ENCODE measurements at regions not wholly inside any gene's neighbourhood (a gene's known extent, or its start where the extent isn't known, plus 50 kb on each side); places are given as distances from the start of the nearest gene placed in this dataset.

GRCh38 chr3:102078854-102079808, 229.8 kb downstream of the NFKBIZ start:
- peak overlapping the region in 4 of 7 donors; percentile 41 to 78 (median 58) for H3K27ac Mint-ChIP-seq
- peak overlapping the region; percentile 47 for H3K9ac ChIP-seq (ENCODE audit: insufficient read depth, low read length, poor library complexity, severe bottlenecking)
- H3K36me3 Mint-ChIP-seq: no peaks in the 10 kb centered on the region
- peaks cover 0 to 2% (median 0%) of the 10 kb centered on the region in 7 donors for H3K9me3 Mint-ChIP-seq
- H2AFZ ChIP-seq (ENCODE audit: insufficient read depth, low read depth, low read length, poor library complexity, severe bottlenecking): peak overlapping the region; percentile 80
- H3K4me3 ChIP-seq (replicated peaks in 1 of 3; ENCODE audit: low read depth in 2 of 3, low read length in 3 of 3): peak overlapping the region in 2 of 3 experiments; percentile 27 to 59
- no peaks in the 10 kb centered on the region for H4K20me1 ChIP-seq (ENCODE audit: insufficient read depth, low read length)
- H3K27me3 Mint-ChIP-seq (ENCODE audit: low read depth in 3 of 3): peaks cover 0 to 3% (median 2%) of the 10 kb centered on the region in 3 donors
- no peaks in the 10 kb centered on the region for H3K36me3 ChIP-seq (replicated peaks in 1 of 2; ENCODE audit: control insufficient read depth in 1 of 2, insufficient read depth in 2 of 2, low read length in 2 of 2)
- H3K27me3 ChIP-seq (ENCODE audit: control insufficient read depth in 2 of 2, insufficient read depth in 2 of 2, low read length in 2 of 2): no peaks in the 10 kb centered on the region
- TF ChIP-seq CTCF (IDR thresholded peaks at IDR 0.05): no peak
- DNase-seq: no peak
- H3K4me2 ChIP-seq (replicated peaks; ENCODE audit: extremely low read depth, low read length, poor library complexity, severe bottlenecking): peak overlapping the region; percentile 63
- peaks cover 19% of the 10 kb centered on the region for H3K4me1 Mint-ChIP-seq
- H3K27ac ChIP-seq (ENCODE audit: low read depth in 1 of 2, low read length in 2 of 2): peak overlapping the region in 1 of 2 donors; percentile 63
- peak overlapping the region; percentile 25 to 77 for H3K4me3 Mint-ChIP-seq
- H3K9me3 ChIP-seq (replicated peaks in 1 of 2; ENCODE audit: control insufficient read depth in 1 of 2, insufficient read depth in 1 of 2, low read length in 2 of 2): no peaks in the 10 kb centered on the region
- no peaks in the 10 kb centered on the region for H3K79me2 ChIP-seq (ENCODE audit: insufficient read depth, low read length)
- 0% methylated on average over 3 of the region's 8 CpGs for WGBS (ENCODE audit: insufficient coverage)
- intact Hi-C loops (cut with micrococcal nuclease): no loop called here
- peaks cover 8 to 15% of the 10 kb centered on the region in 2 donors for H3K4me1 ChIP-seq (ENCODE audit: control insufficient read depth in 1 of 2, insufficient read depth in 2 of 2, low read length in 2 of 2)

- H3K27ac ChIP-seq (ENCODE audit: low read depth in 1 of 2, low read length in 2 of 2): no peak overlapping the region
- H2AFZ ChIP-seq (ENCODE audit: insufficient read depth, low read depth, low read length, poor library complexity, severe bottlenecking): no peak overlapping the region
- H3K4me1 ChIP-seq (ENCODE audit: control insufficient read depth in 1 of 2, insufficient read depth in 2 of 2, low read length in 2 of 2): peaks cover 8 to 15% of the 10 kb centered on the region in 2 donors
- H3K27me3 Mint-ChIP-seq (ENCODE audit: low read depth in 3 of 3): peaks cover 0 to 3% (median 2%) of the 10 kb centered on the region in 3 donors
- peaks cover 19% of the 10 kb centered on the region for H3K4me1 Mint-ChIP-seq
- peak overlapping the region in 1 of 7 donors; percentile 7 for H3K27ac Mint-ChIP-seq
- DNase-seq: no peak
- no peak overlapping the region for H3K4me3 ChIP-seq (replicated peaks in 1 of 3; ENCODE audit: low read depth in 2 of 3, low read length in 3 of 3)
- no peaks in the 10 kb centered on the region for H3K36me3 Mint-ChIP-seq
- H3K4me2 ChIP-seq (replicated peaks; ENCODE audit: extremely low read depth, low read length, poor library complexity, severe bottlenecking): no peak overlapping the region
- no CpG with 5 or more reads among the region's 2 CpGs for WGBS (ENCODE audit: insufficient coverage)
- no peaks in the 10 kb centered on the region for H3K9me3 ChIP-seq (replicated peaks in 1 of 2; ENCODE audit: control insufficient read depth in 1 of 2, insufficient read depth in 1 of 2, low read length in 2 of 2)
- no peaks in the 10 kb centered on the region for H3K27me3 ChIP-seq (ENCODE audit: control insufficient read depth in 2 of 2, insufficient read depth in 2 of 2, low read length in 2 of 2)
- H3K4me3 Mint-ChIP-seq: no peak overlapping the region
- H3K9ac ChIP-seq (ENCODE audit: insufficient read depth, low read length, poor library complexity, severe bottlenecking): no peak overlapping the region
- TF ChIP-seq CTCF (IDR thresholded peaks at IDR 0.05): no peak
- intact Hi-C loops (cut with micrococcal nuclease): no loop called here
- no peaks in the 10 kb centered on the region for H3K79me2 ChIP-seq (ENCODE audit: insufficient read depth, low read length)
- H3K9me3 Mint-ChIP-seq: peaks cover 0 to 2% (median 0%) of the 10 kb centered on the region in 7 donors
- no peaks in the 10 kb centered on the region for H4K20me1 ChIP-seq (ENCODE audit: insufficient read depth, low read length)
- no peaks in the 10 kb centered on the region for H3K36me3 ChIP-seq (replicated peaks in 1 of 2; ENCODE audit: control insufficient read depth in 1 of 2, insufficient read depth in 2 of 2, low read length in 2 of 2)
Measured at GRCh38 chr3:102079809-102080197, 230.5 kb downstream of the NFKBIZ start.
